H9 (cell line): ENCODE measurements at regions not wholly inside any gene's neighbourhood (a gene's known extent, or its start where the extent isn't known, plus 50 kb on each side); places are given as distances from the start of the nearest gene placed in this dataset.

ENCODE experiments used
- DNase-seq: peaks from one replicate; pipeline ENCODE4 v3.0.0-alpha.2; 2017
- H2AFZ ChIP-seq: one replicate; pipeline ENCODE4 v1.6.1; 2013; ENCODE audit warnings: mild to moderate bottlenecking, low read length, control low read depth, moderate library complexity
- H2AK5ac ChIP-seq: 2 replicates; pipeline ENCODE4 v1.6.1; 2013; ENCODE audit warnings: low read length, control low read depth, mixed read lengths; ENCODE audit not compliant: insufficient read length
- H2BK120ac ChIP-seq: one replicate; pipeline ENCODE4 v1.6.1; 2013; ENCODE audit warnings: low read depth, mild to moderate bottlenecking, low read length, control low read depth, inconsistent platforms; ENCODE audit not compliant: poor library complexity, severe bottlenecking
- H2BK12ac ChIP-seq: 2 replicates; pipeline ENCODE4 v1.6.1; 2013; ENCODE audit warnings: low read length, control low read depth, mixed read lengths, low read depth; ENCODE audit not compliant: insufficient read length
- H2BK15ac ChIP-seq: 2 replicates; pipeline ENCODE4 v1.6.1; 2013; ENCODE audit warnings: low read depth, low read length, control low read depth
- H2BK20ac ChIP-seq: one replicate; pipeline ENCODE4 v1.6.1; 2013; ENCODE audit warnings: low read depth, mild to moderate bottlenecking, low read length, control low read depth, inconsistent platforms; ENCODE audit not compliant: poor library complexity, severe bottlenecking
- H2BK5ac ChIP-seq: 2 replicates; pipeline ENCODE4 v1.6.1; 2013; ENCODE audit warnings: low read length, control low read depth, mixed read lengths; ENCODE audit not compliant: insufficient read length
- H3K14ac ChIP-seq: 2 replicates; pipeline ENCODE4 v1.6.1; 2013; ENCODE audit warnings: low read length, control low read depth; ENCODE audit not compliant: insufficient read depth
- H3K18ac ChIP-seq: 2 replicates; pipeline ENCODE4 v1.6.1; 2013; ENCODE audit warnings: low read depth, mild to moderate bottlenecking, mixed read lengths, low read length, control low read depth; ENCODE audit not compliant: insufficient read length
- H3K23ac ChIP-seq: 2 replicates; pipeline ENCODE4 v1.6.1; 2013; ENCODE audit warnings: low read length, control low read depth, mixed read lengths, low read depth; ENCODE audit not compliant: insufficient read length
- H3K23me2 ChIP-seq: 2 replicates; pipeline ENCODE4 v1.6.1; 2013; ENCODE audit warnings: low read depth, mild to moderate bottlenecking, mixed read lengths, low read length, control low read depth; ENCODE audit not compliant: insufficient read length, poor library complexity, severe bottlenecking
- H3K27ac ChIP-seq: 2 replicates; pipeline ENCODE4 v1.5.1; 2013; ENCODE audit warnings: low read length, control low read depth, mixed read lengths, low read depth; ENCODE audit not compliant: insufficient read length
- H3K27me3 ChIP-seq: 2 replicates; pipeline ENCODE4 v1.6.1; 2013; ENCODE audit warnings: low read length, control low read depth, inconsistent platforms; ENCODE audit not compliant: insufficient read depth
- H3K4ac ChIP-seq: 2 replicates; pipeline ENCODE4 v1.6.1; 2013; ENCODE audit warnings: low read depth, mild to moderate bottlenecking, control low read depth, inconsistent platforms, low read length, moderate library complexity
- H3K4me1 ChIP-seq: 2 replicates; pipeline ENCODE4 v1.6.1; 2013; ENCODE audit warnings: low read length, control low read depth, inconsistent platforms; ENCODE audit not compliant: insufficient read depth
- H3K4me2 ChIP-seq: 2 replicates; pipeline ENCODE4 v1.6.1; 2013; ENCODE audit warnings: low read length, control low read depth, mixed read lengths; ENCODE audit not compliant: insufficient read length, insufficient read depth
- H3K56ac ChIP-seq: 2 replicates; pipeline ENCODE4 v1.6.1; 2013; ENCODE audit warnings: low read depth, mild to moderate bottlenecking, mixed read lengths, low read length, control low read depth; ENCODE audit not compliant: insufficient read length
- H3K79me1 ChIP-seq: 2 replicates; pipeline ENCODE4 v1.6.1; 2013; ENCODE audit warnings: low read depth, mild to moderate bottlenecking, moderate library complexity, low read length, control low read depth, inconsistent platforms; ENCODE audit not compliant: insufficient read depth, poor library complexity, severe bottlenecking
- H3K79me2 ChIP-seq: 2 replicates; pipeline ENCODE4 v1.6.1; 2013; ENCODE audit warnings: low read length, control low read depth, inconsistent platforms; ENCODE audit not compliant: insufficient read depth
- H3K9ac ChIP-seq: 2 replicates; pipeline ENCODE4 v1.6.1; 2013; ENCODE audit warnings: low read length, control low read depth, mixed read lengths; ENCODE audit not compliant: insufficient read length; ENCODE audit errors: extremely low read depth
- H3K9me3 ChIP-seq: one replicate; pipeline ENCODE4 v1.6.1; 2013; ENCODE audit warnings: low read depth, low read length, inconsistent platforms; ENCODE audit not compliant: control insufficient read depth
- H3T11ph ChIP-seq: one replicate; pipeline ENCODE4 v1.6.1; 2013; ENCODE audit warnings: mild to moderate bottlenecking, low read length, control low read depth, inconsistent platforms
- H4K20me1 ChIP-seq: one replicate; pipeline ENCODE4 v1.6.1; 2013; ENCODE audit not compliant: control insufficient read depth, insufficient read length, insufficient read depth
- H4K5ac ChIP-seq: 2 replicates; pipeline ENCODE4 v1.6.1; 2013; ENCODE audit warnings: low read depth, mild to moderate bottlenecking, mixed read lengths, low read length, control low read depth; ENCODE audit not compliant: insufficient read length
- H4K8ac ChIP-seq: replicated peaks from 2 replicates; pipeline ENCODE4 v1.6.1; 2013; ENCODE audit warnings: low read length, control low read depth, mixed read lengths, low read depth; ENCODE audit not compliant: insufficient read length
- H4K91ac ChIP-seq: 2 replicates; pipeline ENCODE4 v1.6.1; 2013; ENCODE audit warnings: low read depth, mild to moderate bottlenecking, moderate library complexity, mixed read lengths, low read length, control low read depth; ENCODE audit not compliant: insufficient read length
- H3K27ac Mint-ChIP-seq, 3 experiments: 2 replicates in 2 of 3; 3 replicates in 1 of 3; pipeline ENCODE4 v1.8.0; 2020 to 2021; ENCODE audit warnings: mixed read lengths in 3 of 3, mild to moderate bottlenecking in 1 of 3, moderate library complexity in 1 of 3
- H3K27me3 Mint-ChIP-seq: 2 replicates; pipeline ENCODE4 v1.8.0; 2021; ENCODE audit warnings: low read depth, mild to moderate bottlenecking, moderate library complexity, mixed read lengths
- H3K36me3 Mint-ChIP-seq, 3 experiments: 2 replicates in 2 of 3; 3 replicates in 1 of 3; pipeline ENCODE4 v1.8.0; 2020 to 2021; ENCODE audit warnings: low read depth in 3 of 3, mixed read lengths in 3 of 3; ENCODE audit not compliant: insufficient read depth in 1 of 3
- H3K4me1 Mint-ChIP-seq, 2 experiments: 2 replicates each; pipeline ENCODE4 v1.8.0; 2020; ENCODE audit warnings: mixed read lengths in 2 of 2
- H3K4me3 Mint-ChIP-seq, 2 experiments: 2 replicates in 1 of 2; 3 replicates in 1 of 2; pipeline ENCODE4 v1.8.0; 2020 to 2021; ENCODE audit warnings: mild to moderate bottlenecking in 2 of 2, mixed read lengths in 2 of 2, moderate library complexity in 1 of 2
- H3K9me3 Mint-ChIP-seq, 2 experiments: 2 replicates in 1 of 2; 3 replicates in 1 of 2; pipeline ENCODE4 v1.8.0; 2020; ENCODE audit warnings: mild to moderate bottlenecking in 2 of 2, mixed read lengths in 2 of 2, moderate library complexity in 1 of 2
- CTCF ChIP-seq: fragments of 200-600 bp; sonication (generic); conservative IDR thresholded peaks from 3 replicates; pipeline ENCODE4 v1.8.0; 2021; ENCODE audit warnings: antibody characterized with exemption, mild to moderate bottlenecking
- WGBS: extraction: QIAGEN DNeasy Blood & Tissue Kit; methylation state at CpG from one replicate; pipeline ENCODE4 v1.1.7; 2013; ENCODE audit warnings: missing lambda C conversion rate, low lambda C conversion rate, mixed read lengths; ENCODE audit not compliant: insufficient read length; ENCODE audit errors: extremely low coverage; 5-methylcytosine and 5-hydroxymethylcytosine counted together

GRCh38 chr5:8019719-8020218 lies 150.8 kb downstream of the MTRR start:
- no peak for TF ChIP-seq CTCF
- Histone ChIP-seq H4K91ac (no peak overlapping the region), H3K23me2 (no peaks in the 10 kb centered on the region), H3K23ac (no peak overlapping the region), H3K79me2 (no peaks in the 10 kb centered on the region), H2BK120ac (no peak overlapping the region), H3K14ac (no peak overlapping the region), H3K4me2 (no peak overlapping the region), H3T11ph (no peak overlapping the region), H3K27ac (no peak overlapping the region), H2BK5ac (no peak overlapping the region), H3K27me3 (no peaks in the 10 kb centered on the region), H3K9ac (no peak overlapping the region), H4K8ac (no peak overlapping the region), H3K4me1 (0 out of 2 replicates have a peak, but pooled peaks cover 3% of the 10 kb centered on the region), H3K79me1 (no peaks in the 10 kb centered on the region), H4K5ac (no peak overlapping the region), H3K18ac (no peak overlapping the region), H2AK5ac (no peak overlapping the region), H3K4ac (no peak overlapping the region), H3K9me3 (no peaks in the 10 kb centered on the region), H2BK15ac (no peak overlapping the region), H2BK12ac (no peak overlapping the region), H2AFZ (no peak overlapping the region), H4K20me1 (no peaks in the 10 kb centered on the region), H3K56ac (no peak overlapping the region), H2BK20ac (no peak overlapping the region)
- H3K36me3 Mint-ChIP-seq: no peaks in the 10 kb centered on the region
- H3K4me1 Mint-ChIP-seq: no peaks in the 10 kb centered on the region
- DNase-seq: no peak
- WGBS: no CpG with 5 or more reads among the region's 5 CpGs
- H3K27me3 Mint-ChIP-seq: no peaks in the 10 kb centered on the region
- no peak overlapping the region for H3K4me3 Mint-ChIP-seq
- H3K9me3 Mint-ChIP-seq: 0 out of 5 replicates have a peak, but pooled peaks cover 0 to 2% of the 10 kb centered on the region in 2 experiments
- no peak overlapping the region for H3K27ac Mint-ChIP-seq
